EH (cell line): ENCODE measurements at regions not wholly inside any gene's neighbourhood (a gene's known extent, or its start where the extent isn't known, plus 50 kb on each side); places are given as distances from the start of the nearest gene placed in this dataset.

Source experiments
- DNase-seq: peaks from one replicate; pipeline ENCODE4 v3.0.0-alpha.2; 2015; ENCODE audit warnings: low read depth

DNA sequence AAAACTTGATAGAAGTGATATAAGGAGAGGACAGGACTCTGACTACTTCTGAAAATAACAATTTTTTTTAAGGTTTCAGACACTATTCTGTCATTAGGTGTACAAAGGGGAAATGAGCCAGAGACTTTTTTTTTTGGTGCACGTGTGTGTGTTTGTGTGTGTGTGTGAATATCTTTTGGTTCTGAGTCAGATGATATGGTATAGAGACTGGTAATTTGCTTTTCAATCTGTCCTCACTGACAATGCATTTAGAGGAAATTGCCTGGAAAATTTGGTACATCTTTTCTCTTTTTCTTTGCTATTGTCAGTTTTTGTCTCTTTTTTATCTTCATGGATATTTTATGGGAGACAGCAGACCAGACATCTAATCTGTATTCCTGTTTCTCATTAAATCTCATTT, 59.3 kb downstream of the DDIT4L start:
- no peak for DNase-seq

DNA sequence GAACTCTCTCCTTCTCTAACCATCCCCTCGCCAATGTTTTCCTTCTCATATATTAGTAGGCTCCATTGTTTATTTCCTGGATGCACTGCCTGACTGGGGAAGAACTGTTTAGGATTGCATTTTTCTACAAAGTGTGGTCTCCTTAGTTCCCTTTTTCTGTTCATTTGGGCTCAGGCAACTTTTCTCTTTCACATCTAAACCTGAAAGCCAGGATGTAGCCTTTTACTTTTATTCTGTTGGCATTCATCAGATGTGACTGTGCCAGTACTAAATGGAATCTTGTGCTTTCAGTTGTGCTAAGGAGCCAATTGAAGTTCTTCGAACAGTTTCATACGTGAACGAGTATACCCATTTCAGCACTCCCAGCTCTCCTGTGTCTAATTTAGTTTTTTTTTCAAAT, 59.8 kb downstream of the DDIT4L start:
- no peak for DNase-seq

DNA sequence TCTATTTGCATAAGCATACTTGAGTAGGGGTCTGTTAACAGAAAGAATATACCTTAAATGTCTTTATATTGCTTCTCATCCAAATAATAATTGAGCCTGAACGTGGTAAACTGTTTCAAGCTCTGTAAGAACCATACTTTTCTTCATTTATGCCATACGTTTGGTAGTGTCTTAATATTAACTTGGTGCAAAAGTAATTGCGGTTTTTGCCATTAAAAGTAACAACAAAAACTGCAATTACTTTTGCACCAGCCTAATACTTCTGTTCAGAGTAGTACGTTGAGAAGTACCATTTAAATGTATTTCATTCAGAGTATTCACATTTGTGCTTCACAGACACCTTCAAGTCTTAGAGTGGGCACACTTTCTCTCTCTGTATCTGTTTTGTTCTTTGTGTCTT, 60.5 kb downstream of the DDIT4L start:
- DNase-seq: no peak

DNA sequence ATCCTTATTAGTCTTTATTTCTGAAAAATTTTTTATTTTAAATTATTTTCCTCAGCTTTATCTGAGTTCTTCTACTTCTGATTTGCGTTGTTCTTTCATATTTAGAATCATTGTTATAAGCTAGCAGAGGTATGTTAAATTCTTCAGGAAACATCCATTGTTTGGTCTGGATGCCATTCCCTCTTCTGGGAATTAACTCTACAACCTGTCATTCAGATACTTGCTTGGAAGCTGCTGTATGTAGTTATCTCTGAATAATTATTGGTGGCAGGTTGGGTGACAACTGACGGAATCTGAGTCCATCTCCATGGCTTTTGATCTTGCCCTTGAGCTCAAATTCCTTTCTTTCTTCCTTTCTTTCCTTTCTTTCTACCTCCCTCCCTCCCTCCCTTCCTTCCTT, 61.9 kb downstream of the DDIT4L start:
- DNase-seq: no peak

DNA sequence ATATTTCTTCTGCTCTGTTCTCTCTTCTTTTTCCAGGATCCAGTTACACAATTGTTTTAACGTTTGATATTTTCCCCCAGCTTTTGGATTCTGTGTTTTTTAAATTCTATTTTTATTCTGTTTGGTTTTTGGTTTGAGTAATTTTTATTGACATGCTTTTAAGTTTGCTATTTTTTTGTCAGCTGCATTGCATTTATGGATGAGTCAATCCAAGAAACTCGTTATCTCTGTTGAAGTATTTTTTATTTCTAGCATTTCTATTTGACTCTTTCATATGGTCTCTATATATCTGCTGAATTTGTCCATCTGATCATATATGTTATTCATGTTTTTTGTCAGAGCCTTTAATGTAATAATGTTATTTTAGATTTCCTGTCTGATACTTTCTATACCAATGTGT, 65.6 kb downstream of the DDIT4L start:
- no peak for DNase-seq

DNA sequence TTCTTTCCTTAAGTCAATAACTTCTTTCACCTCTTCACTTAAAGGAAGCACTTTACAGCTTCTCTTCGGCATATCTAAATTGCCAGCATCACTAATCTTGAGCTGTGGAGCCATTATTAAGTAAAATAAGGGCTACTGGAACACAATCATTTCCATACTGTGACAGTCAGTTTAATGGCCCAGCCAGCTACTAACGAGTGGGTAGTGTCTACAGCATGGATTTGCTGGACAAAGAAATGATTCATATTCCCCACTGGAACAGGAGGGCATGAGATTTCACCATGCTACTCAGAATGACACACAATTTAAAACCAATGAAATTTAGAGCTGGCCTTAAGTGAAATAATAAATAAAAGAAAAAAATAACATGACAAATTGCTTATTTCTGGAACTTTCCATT, 72.1 kb downstream of the DDIT4L start:
- no peak for DNase-seq

DNA sequence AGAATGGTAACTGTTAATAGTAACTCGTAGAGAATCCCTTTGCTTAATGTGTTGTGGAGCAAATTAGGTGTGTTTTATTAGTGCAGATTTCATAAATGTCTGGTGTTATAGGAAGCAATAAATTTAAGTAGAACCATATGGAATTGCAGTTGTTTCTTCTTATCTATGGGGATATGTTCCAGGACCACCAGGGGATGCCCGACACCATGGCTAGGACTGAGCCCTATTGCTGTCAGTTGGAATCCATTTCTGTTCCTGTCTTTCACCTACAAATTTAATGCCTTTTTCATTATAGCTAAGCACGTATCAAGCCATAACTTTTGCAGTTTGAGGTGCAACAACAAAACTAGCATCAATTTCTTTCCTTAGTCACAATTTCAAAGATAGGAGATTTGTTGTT, 72.5 kb downstream of the DDIT4L start:
- DNase-seq: no peak

DNA sequence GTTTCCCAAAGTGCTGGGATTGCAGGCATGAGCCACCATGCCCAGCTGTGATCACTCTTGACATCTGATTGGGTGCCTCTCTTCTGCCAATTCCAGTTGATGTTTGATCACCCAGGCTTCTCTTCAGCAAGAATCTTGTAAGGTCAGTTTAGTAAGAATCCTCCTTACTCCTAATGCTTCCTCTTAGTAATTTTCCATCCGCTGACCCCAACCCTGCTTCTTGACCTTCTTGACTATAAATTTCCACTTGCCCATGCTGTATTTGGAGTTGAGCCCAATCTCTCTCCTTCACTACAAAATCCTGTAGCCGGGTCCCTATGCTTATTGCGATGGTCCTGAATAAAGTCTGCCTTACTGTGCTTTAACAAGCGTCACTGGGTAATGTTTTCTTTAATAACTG, 75.4 kb downstream of the DDIT4L start:
- no peak for DNase-seq

DNA sequence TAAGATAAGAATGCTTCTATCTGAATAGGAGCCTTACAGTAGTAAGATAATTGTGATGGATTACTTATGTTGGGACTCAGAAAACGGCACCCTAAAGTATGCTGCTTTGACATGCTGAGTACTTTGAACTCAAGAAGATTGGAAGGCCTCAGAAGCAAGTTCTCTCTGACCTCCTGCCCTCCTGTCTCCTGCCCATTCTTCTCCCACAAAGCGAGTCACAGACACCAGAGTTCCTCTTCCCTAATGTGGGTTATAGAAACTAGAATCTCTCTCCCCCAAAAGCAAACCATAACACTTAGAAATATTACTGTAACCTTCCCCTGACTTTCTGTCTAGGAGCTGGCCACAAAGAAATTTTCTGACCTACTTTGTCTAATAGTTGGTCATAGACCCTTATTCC, 76.5 kb downstream of the DDIT4L start:
- DNase-seq: no peak

DNA sequence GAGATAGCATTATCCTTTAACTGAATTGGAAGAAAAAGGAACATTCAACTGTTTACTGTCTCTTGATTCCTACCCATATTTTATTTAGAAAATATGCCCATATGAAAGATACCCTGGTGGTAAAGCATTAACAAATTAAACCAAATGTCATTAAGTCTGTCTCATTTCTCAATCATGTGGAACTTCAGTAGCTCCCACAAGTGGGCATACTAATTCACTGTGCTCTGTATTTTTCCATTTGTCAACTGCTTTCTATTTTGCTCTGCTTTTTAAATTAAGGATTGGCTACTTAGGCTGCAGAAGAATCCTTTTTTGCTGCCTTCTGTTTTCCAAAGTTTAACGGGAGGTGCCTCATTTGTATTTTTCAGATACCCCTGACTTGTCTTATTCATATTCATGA, 77.2 kb downstream of the DDIT4L start:
- DNase-seq: no peak

DNA sequence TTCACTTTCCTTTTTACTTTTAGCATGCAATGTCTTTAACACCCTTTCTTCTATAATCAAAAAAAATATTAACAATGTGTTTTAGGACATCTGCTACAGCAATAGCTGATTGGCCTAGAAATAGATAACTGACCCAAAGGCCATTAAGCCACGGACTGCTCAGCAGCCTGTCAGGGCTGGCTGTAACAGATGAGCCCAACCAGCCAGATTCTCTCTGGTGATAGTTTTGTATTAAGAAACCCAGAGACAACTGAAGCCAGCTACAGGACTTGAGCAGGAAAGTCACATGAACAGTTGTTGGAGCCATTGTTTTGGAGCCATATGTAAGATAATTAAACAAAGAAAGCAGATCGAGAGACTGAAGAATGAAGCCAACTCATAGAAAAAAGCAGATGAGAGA, 80.3 kb downstream of the DDIT4L start:
- no peak for DNase-seq

DNA sequence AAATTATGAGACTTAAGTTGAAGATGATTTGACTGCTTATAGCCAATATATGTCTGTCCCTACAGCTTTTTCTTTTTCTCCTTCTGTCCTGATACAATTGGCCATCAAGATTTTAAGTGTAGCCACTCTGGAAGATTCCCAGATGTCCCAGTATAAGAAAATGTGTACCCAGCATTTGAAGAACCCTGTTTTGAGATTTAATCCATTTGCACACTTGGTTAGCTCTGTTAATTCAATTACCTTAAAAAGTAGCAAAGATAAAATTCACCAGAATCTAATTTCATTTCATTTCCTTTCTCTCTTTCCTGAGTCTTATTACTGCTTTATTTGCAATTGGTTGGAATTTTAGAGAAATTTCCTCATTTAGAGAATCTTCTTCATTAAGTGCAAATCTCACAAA, 81.4 kb downstream of the DDIT4L start:
- DNase-seq: no peak

DNA sequence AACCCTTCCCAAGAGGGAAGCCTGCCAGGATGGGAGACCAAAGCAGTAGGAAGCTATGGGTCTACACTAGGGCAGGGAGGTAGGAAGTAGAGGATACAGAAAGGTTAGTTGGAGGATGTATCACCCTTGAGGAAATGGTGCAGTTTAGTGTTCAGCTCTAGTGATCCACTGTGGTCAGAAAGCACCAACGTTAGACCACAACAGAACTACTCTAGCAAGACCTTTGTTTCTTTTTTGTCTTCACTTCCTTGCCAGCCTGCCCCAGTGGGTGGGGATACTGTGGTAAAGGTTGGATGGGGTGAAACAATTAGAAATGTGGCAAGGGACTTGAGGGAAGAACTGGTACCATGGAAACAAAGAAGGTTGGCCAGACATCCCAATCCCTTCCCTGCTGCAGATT, 83.3 kb downstream of the DDIT4L start:
- DNase-seq: no peak

DNA sequence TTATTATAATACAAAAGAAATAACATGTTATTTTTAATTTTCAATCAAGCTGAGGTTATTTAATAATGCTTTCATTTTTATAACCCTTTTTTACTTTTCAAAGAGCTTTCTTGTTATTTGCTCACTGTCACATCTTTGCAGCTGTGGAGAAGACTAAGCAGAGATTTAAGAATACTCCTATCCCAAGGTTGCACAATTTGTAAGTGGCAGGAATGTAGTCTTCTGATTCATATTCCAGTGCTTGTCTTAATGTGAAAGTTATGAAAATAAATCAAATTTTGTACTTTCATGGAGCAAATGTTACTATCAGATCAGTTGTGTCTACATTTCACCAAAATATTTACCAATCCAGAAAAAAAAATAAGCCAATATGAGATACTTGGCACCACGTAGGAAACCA, 86.6 kb downstream of the DDIT4L start:
- no peak for DNase-seq

DNA sequence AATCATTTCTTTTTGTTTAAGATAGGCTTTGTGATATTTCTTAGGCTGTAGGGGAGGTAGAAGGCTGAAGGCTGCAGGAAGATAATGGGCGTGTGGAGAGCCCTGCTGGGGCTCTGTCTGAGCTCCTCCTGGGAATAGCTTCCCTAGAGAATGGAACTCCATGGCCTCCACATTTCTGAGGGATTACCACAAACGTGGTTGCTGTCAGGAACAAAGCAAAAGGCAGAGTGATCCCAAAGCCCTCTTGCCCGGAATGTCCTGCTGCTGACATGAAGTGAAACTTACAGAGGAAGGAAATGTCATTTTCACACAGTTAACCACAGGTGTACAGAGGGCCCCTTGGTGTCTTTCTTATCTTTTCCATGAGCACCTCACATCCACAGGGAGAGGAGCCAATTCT, 89.3 kb downstream of the DDIT4L start:
- DNase-seq: peak; percentile 7

DNA sequence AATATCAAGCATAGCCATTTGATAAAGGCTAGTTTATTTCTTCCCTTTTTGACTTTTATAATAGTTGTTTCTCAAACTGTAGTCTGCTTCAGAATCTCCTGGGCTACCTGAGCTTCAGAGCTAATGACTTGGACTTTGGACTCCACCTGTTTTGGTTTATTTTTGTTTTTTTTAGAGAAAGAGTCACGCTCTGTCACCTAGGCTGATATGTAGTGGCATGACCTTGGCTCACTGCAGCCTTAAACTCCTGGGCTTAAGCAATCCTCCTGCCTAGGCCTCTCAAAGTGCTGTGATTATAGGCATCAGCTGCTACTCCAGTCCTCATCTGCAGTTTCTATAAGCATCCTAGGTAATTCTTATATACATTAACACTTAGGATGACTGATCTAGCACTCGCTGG, 90.5 kb downstream of the DDIT4L start:
- no peak for DNase-seq

DNA sequence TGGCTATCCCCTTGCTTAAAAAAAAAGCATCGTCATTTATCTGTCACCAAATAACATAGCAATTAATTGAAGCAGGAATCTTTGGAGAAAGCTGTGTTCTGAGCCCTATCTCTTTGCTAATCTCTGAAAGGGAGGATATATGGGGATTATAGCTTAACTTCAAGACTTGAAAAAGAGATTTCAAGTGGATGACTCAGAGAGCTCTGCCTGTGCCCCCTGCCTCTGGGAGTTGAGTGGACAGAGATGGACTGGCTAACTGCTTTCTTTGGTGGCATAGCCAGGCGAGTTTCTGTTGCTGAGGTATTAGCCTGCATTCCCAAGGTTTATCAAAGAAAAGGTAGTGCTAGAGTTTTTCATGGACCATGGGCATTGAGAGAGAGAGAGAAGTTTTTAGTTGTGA, 91.6 kb downstream of the DDIT4L start:
- no peak for DNase-seq

DNA sequence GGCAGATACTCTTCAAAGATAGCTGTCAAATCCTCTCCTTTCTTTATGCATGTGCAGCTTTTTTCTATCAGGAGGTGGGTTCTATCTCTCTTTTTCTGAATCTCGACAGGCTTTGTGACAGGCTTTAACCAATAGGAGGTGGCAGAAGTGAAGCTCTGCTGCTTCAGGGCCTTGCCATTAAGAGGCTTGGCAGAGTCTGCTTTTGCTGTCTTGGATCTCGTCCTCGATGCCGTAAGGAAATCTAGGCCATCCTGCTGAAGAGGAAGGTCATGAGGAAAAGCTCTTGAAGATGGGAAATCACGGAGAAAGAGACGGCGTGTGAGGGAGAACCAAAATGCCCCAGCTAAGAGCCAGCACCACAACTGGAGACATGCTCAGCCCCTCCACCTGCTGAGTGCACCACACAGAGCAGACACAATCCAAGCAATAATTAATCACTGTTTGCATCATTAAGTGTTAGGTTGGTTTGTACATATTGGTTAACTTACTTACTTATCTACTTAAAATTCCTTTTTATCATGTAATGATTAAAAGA, 92.2 kb downstream of the DDIT4L start:
- no peak for DNase-seq

DNA sequence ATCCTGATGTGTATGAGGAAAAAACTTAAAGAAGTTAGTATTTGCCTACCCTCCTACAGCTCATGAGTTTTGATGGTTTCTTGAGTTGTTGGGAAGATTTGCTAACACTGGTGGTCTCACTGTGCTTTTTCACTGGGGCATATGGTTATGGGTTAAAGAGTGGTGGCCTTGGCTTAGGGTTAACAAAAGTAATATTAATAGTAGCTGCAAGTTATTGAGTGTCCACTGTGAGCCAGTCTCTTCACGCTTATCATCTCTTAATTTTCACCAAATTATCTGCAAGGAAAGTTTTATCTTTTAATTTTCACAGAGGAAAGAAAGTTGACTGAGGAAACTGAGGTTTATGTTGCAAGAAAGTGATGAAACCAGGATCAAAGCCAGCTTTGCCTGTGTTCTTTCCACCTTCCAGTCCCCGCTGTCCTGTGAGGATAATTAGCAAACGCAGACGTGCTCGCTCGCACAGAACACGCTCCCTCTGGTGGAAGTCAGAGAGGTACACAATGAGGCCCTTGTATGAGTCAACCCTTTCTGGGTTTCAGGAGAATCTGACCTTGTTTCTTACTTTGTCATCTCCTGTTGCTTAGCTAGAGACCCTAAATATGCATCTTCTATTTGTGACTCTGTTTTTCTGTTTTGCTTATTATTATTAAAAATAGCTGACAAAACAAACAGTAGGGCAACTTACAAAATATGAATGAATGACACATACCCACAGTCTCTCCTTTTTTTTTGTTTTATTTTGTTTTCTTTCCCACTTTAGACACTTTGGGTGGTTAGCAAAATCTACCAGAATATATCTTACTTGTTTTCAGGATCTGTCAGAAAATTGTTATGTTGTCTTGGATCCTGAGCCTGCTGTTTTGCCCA, 94.3 kb downstream of the DDIT4L start:
- peak; percentile 77 for DNase-seq

DNA sequence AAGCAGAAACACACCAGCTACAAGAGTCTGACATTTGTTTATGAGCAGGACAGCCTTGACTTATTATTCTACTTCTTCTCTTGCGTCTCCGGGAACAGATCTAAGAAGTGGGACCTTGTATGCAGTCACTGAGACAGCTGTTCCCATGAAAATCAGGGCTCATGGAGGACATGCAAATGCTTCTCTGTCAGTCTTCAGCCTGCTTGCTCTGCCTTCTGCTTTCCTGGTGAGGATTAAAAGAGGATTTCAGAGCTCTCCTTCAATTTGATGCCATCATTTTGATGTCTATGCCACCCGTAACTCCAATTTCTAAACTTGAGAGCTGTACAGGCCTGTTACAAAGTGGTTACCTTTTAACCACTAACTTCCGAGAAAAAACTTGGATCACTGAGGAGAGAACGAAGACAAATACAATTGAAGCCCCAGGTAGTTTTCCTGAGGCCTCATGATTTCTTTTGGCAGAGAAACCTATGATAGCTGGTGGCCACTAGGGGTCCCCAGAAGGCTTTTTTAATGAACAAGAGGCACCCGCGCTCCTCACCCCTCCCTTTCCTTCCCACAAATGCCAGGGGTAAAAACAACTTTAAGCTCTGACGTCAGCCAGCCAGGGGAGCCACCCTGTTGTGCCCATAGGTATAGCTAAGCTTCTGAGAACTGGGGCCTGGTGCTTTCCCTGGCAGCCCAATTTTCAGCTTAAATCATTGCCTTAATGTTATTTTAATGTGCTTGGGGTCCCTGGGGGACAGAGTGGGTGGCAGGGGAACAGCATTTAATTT, 97.0 kb downstream of the DDIT4L start:
- DNase-seq: peak; percentile 90

DNA sequence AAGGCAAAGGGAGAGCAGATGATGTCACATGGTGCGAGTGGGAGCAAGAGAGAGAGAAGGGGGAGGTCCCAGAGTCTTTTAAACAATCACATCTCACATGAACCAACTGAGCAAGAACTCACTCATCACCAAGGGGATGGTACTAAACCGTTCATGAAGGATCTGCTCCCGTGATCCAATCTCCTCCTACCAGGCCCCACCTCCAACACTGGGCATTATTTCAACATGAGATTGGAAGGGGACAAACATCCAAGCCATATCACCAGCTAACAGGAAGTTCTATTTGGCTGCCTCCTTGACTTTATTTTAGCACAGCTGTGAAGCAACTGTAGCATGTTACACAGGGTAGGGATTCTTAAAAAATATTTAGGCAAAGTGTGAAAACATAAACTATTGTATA, 102.5 kb downstream of the DDIT4L start:
- DNase-seq: peak; percentile 16

DNA sequence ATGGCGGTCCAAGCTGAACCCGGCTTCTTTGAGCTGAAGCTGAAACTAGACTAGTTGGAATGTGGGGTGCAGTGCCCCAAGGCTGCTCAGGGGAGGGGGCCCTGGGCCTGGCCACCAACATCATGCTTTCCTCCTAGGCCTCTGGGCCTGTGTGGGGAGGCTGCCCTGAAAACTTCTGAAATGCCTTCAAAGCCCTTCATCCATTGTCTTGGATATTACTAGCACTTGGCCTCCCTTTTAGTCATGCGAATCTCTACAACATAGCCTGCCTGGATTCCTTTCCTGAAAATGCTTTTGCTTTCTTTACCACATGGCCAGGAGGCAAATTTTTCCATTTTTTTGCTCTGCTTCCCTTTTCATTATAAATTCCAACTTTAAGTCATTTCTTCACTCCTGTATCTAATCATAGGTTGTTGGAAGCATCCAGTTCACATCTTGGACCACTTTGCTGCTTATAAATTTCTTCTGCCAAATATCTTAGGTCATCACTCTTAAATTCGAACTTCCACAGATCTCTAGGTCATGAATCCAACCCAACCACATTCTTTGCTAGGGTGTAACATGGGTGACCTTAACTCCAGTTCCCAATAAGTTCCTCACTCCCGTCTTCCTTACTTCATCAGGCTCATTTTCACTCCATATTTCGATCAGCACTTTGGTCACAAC, 103.4 kb downstream of the DDIT4L start:
- DNase-seq: peak; percentile 74

DNA sequence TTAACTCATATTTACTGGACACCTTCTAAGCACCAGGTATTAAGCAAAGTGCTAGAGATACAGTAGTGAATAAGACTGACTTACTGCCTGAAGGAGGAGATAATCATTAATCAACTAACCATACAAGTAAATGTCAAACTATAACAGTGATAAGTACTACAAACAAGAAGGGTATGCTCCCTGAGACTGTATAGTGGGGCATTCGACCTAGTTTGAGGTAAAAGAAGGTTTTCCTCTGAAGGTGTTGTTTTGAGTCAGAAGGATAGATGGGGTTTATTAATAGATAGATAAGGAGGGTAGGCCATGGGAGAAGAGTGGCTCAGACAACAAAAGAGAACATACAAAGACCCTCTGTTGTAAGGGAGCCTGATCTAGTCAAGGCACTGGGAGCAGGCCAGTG, 105.4 kb downstream of the DDIT4L start:
- DNase-seq: no peak
